Kidney epithelial cell (primary cell): ENCODE measurements at regions not wholly inside any gene's neighbourhood (a gene's known extent, or its start where the extent isn't known, plus 50 kb on each side); places are given as distances from the start of the nearest gene placed in this dataset.
"Not testable (repeated sequence)": the region's sequence is repeated elsewhere in the genome, so short reads cannot be mapped to it uniquely, and the experiment has no call there.

Experiments
- DNase-seq: peaks from one replicate; pipeline ENCODE4 v3.0.0-alpha.2; 2010; ENCODE audit warnings: low read depth
- H3K27me3 ChIP-seq: 2 replicates; pipeline ENCODE4 v1.6.0; 2011; ENCODE audit warnings: low read length; ENCODE audit not compliant: control insufficient read depth, insufficient read depth
- H3K36me3 ChIP-seq: 2 replicates; pipeline ENCODE4 v1.5.1; 2011; ENCODE audit warnings: low read length; ENCODE audit not compliant: control insufficient read depth, insufficient read depth
- H3K4me3 ChIP-seq: 2 replicates; pipeline ENCODE4 v1.5.1; 2011; ENCODE audit warnings: low read depth, mild to moderate bottlenecking, control low read depth, low read length
- TF ChIP-seq, protein P1 (sequence below): IDR thresholded peaks from 2 replicates; pipeline ENCODE4 v1.5.1; 2011; ENCODE audit warnings: mild to moderate bottlenecking, moderate library complexity, low read length, control low read depth, inconsistent platforms; ENCODE audit not compliant: insufficient read depth, poor library complexity, severe bottlenecking

DNA sequence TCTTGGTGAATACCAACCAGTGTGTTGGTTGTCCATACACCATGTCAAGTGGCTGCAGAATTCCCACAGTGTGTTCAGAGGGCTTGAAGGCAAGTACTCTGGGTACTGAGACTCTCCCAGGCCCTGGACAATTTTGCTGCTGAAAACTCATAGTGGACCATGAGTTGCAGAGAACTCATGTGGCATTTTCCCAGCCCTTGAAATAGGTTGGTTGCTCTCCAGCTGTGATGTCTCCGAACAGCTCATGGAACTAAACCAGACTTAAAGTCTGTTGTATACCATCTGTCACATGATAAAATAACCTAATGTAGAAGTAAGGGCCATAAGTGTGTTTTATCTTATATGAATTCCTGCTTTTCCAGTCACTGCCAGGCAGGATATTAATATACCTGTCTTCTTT is 67.8 kb downstream of the RGS2 start:
- H3K27me3 ChIP-seq: no peaks in the 10 kb centered on the region
- no peak overlapping the region for H3K4me3 ChIP-seq
- DNase-seq: no peak
- H3K36me3 ChIP-seq: no peaks in the 10 kb centered on the region
- TF ChIP-seq, protein P1, sequence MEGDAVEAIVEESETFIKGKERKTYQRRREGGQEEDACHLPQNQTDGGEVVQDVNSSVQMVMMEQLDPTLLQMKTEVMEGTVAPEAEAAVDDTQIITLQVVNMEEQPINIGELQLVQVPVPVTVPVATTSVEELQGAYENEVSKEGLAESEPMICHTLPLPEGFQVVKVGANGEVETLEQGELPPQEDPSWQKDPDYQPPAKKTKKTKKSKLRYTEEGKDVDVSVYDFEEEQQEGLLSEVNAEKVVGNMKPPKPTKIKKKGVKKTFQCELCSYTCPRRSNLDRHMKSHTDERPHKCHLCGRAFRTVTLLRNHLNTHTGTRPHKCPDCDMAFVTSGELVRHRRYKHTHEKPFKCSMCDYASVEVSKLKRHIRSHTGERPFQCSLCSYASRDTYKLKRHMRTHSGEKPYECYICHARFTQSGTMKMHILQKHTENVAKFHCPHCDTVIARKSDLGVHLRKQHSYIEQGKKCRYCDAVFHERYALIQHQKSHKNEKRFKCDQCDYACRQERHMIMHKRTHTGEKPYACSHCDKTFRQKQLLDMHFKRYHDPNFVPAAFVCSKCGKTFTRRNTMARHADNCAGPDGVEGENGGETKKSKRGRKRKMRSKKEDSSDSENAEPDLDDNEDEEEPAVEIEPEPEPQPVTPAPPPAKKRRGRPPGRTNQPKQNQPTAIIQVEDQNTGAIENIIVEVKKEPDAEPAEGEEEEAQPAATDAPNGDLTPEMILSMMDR: no peak

DNA sequence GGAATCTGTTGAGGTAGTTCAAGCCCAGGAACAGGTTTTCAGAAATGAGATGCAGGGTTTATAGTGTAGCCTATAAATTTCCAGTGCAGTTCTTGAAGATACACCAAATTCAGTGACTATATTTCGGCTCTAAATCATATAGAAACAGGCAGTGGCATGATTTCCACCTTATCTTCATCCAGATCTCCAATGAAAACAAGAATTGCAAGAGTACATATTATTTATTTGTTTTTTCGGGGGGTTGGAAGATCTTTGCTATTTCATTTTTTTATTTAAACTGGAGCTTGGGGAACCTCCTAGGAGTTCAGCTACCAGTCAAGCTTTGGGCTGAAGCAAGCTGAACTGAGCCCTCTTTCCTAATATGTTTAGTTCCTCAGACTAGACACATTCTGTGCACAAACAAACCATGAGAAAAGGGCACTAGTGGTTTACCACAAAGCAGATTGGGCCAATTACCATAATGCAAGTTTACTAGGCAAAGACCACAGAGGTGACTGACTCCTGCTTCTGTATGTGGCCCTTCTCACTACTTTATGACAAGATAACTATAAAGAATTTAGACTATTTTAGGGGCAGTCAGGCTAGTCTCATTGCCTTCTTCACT is 68.5 kb downstream of the RGS2 start:
- DNase-seq: no peak
- Histone ChIP-seq H3K36me3 (no peaks in the 10 kb centered on the region), H3K27me3 (no peaks in the 10 kb centered on the region), H3K4me3 (no peak overlapping the region)
- TF ChIP-seq, protein P1: no peak

DNA sequence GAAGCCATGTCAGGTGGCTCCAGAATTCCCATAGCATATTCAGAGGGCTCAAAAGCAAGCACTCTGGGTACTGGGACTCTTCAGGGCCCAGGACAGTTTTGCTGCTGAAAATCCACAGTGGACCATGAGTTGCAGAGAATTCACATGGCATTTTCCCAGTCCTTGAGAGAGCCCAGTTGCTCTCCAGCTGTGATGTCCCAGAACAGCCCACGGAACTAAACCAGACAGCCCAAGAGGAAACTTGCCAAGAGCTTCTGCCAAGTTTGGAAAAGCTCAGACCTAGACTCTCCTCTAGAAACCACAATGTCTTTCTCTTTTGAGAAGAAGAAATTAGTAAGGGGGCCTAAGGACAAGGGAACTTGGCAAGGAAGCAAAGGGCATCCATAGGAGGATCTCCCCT is 69.4 kb downstream of the RGS2 start:
- TF ChIP-seq, protein P1: no peak
- no peaks in the 10 kb centered on the region for H3K36me3 ChIP-seq
- no peaks in the 10 kb centered on the region for H3K27me3 ChIP-seq
- no peak overlapping the region for H3K4me3 ChIP-seq
- DNase-seq: no peak

DNA sequence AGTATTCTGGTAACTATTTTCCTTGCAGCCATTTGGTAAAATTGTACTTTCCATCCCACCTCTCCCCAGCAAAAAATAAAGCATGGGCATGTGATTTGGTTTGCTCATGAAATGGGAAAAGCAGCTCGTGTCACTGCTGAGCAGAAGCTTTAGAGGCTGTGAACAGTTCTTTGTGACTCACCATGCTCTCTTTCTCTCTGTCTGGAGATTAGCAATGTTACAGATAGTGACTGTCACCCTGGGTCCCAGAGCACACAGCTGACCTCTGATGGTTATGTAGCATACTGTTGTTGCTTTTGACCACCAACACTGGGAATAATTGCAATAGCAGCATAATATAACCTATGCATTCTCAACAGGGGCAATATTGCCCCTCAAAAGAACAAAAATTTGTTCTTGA is 70.6 kb downstream of the RGS2 start:
- no peaks in the 10 kb centered on the region for H3K36me3 ChIP-seq
- no peak overlapping the region for H3K4me3 ChIP-seq
- H3K27me3 ChIP-seq: no peaks in the 10 kb centered on the region
- DNase-seq: no peak
- TF ChIP-seq, protein P1: no peak

DNA sequence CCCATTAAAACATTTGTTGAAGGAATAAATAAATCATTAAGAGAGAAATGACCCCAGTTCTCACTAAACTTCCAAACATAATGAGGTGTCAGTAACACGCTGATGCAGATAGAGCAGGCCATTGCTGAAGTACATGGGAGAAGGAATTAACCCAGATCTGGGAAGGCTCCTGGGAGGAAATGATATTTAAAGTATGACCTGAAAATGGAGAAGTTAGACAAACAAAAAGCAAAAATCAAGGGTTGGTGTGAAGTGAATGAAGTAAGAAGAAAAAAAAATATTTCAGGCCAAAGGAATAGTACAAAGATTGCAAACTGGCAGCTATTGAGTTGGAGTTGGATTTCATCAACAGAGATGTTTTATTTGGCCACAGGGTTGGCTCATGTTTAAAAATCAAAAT is 71.4 kb downstream of the RGS2 start:
- Histone ChIP-seq H3K4me3 (no peak overlapping the region), H3K36me3 (no peaks in the 10 kb centered on the region), H3K27me3 (no peaks in the 10 kb centered on the region)
- no peak for DNase-seq
- TF ChIP-seq, protein P1: no peak

DNA sequence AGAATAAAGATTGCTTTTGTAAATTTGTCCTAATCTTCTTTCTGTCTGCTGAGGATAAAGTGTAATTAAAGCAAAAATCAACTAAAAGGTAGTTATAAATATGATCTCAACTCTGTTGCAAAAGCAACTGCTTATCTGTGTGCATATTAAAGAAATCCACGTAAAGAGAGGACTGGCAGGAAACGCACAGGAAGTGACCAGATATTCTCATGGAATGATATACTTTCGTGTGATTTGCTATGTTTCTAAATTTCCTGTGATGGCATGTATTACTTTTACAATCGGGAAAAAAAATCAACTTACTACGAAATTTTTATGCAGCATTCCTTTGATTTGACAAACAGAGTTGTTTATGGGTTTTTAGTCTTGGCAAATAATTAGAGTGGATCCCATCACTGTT is 75.4 kb downstream of the RGS2 start:
- no peaks in the 10 kb centered on the region for H3K36me3 ChIP-seq
- H3K4me3 ChIP-seq: no peak overlapping the region
- no peak for DNase-seq
- TF ChIP-seq, protein P1: no peak
- no peaks in the 10 kb centered on the region for H3K27me3 ChIP-seq

DNA sequence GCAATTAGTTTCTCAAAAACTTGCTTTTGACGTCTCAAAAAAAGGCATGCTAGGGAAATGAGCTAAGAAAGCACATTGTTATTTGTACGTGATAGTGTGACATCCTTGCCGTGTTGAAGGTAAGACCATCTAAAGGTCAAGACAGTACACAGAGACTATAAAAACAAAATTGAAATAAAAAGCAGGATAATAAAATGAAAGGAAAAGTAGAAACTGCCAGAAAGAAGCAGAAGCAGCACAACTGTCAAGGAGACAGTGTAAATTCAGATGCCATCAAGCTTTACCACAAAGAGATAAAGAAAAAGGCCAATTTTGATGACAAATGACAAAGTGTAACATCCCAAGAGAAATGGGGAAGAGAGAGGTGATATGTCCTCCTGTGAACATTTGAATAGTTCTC is 76.5 kb downstream of the RGS2 start:
- H3K4me3 ChIP-seq, H3K27me3 ChIP-seq, DNase-seq, H3K36me3 ChIP-seq: not testable (repeated sequence)
